HEK293 (cell line): ENCODE measurements at regions not wholly inside any gene's neighbourhood (a gene's known extent, or its start where the extent isn't known, plus 50 kb on each side); places are given as distances from the start of the nearest gene placed in this dataset.
A peak's percentile ranks its signal among the peaks of the same experiment; 100 is the strongest.

Source experiments
- CTCF ChIA-PET: fragments of 350-600 bp; formaldehyde crosslinking; extraction: SDS; loops from one replicate; lab custom pipeline; 2021; ENCODE audit warnings: antibody characterized with exemption; lab: Yijun Ruan, JAX
- POLR2A ChIA-PET: fragments of 300-600 bp; formaldehyde crosslinking; extraction: SDS; loops from one replicate; lab custom pipeline; 2020; ENCODE audit warnings: antibody characterized with exemption, inconsistent platforms; lab: Yijun Ruan, JAX
- H3K27ac ChIP-seq: fragments of 200-500 bp; sonication (Bioruptor generic); 2 replicates; pipeline ENCODE4 v1.5.1; 2014; ENCODE audit warnings: low read depth, low read length, control low read depth, inconsistent platforms; ENCODE audit errors: extremely low read depth
- H3K36me3 ChIP-seq, 2 experiments: fragments of 200-500 bp in 1 of 2; sonication (Bioruptor generic) in 1 of 2; 1 replicate in 1 of 2; 2 replicates in 1 of 2; pipeline ENCODE4 v1.5.1; 2014 to 2017; ENCODE audit warnings: inconsistent platforms in 2 of 2, low read length in 2 of 2; ENCODE audit not compliant: control insufficient read depth in 2 of 2, insufficient read depth in 1 of 2
- H3K4me1 ChIP-seq: fragments of 200-500 bp; sonication (Bioruptor generic); 2 replicates; pipeline ENCODE4 v1.5.1; 2014; ENCODE audit warnings: mild to moderate bottlenecking, low read length, inconsistent platforms; ENCODE audit not compliant: control insufficient read depth, insufficient read depth
- H3K4me3 ChIP-seq: 2 replicates; pipeline ENCODE4 v1.5.1; 2011; ENCODE audit warnings: low read depth, mild to moderate bottlenecking, control low read depth, low read length, moderate library complexity
- H3K9me3 ChIP-seq: fragments of 200-500 bp; sonication (Bioruptor generic); 2 replicates; pipeline ENCODE4 v1.5.1; 2014; ENCODE audit warnings: low read depth, low read length, inconsistent platforms; ENCODE audit not compliant: control insufficient read depth, insufficient read depth
- EGR2 ChIP-seq: fragments of 450-650 bp; formaldehyde crosslinking; IDR thresholded peaks from 2 replicates; pipeline ENCODE4 v1.5.1; 2016; ENCODE audit warnings: low read depth, missing biosample characterization, missing genetic modification characterization
- HOXD13 ChIP-seq: sonication (generic); formaldehyde crosslinking; IDR thresholded peaks from 2 replicates; pipeline ENCODE4 v1.8.0; 2022; ENCODE audit warnings: missing genetic modification reagents, borderline replicate concordance
- PRDM10 ChIP-seq: fragments of 450-650 bp; formaldehyde crosslinking; IDR thresholded peaks from 2 replicates; pipeline ENCODE4 v1.5.1; 2016; ENCODE audit warnings: missing biosample characterization, missing genetic modification characterization
- TRIM28 ChIP-seq: IDR thresholded peaks from 2 replicates; pipeline ENCODE4 v1.6.1; 2011; ENCODE audit warnings: low read length, control low read depth, borderline replicate concordance
- ZBTB20 ChIP-seq: fragments of 450-650 bp; formaldehyde crosslinking; IDR thresholded peaks from 2 replicates; pipeline ENCODE4 v1.5.1; 2016; ENCODE audit warnings: missing biosample characterization, missing genetic modification characterization
- ZBTB8A ChIP-seq: fragments of 450-650 bp; formaldehyde crosslinking; IDR thresholded peaks from 2 replicates; pipeline ENCODE4 v1.5.1; 2016; ENCODE audit warnings: missing biosample characterization, missing genetic modification characterization
- ZFP37 ChIP-seq: fragments of 450-650 bp; formaldehyde crosslinking; IDR thresholded peaks from 2 replicates; pipeline ENCODE4 v1.5.1; 2016; ENCODE audit warnings: missing biosample characterization, missing genetic modification characterization
- ZNF121 ChIP-seq: fragments of 450-650 bp; formaldehyde crosslinking; IDR thresholded peaks from 2 replicates; pipeline ENCODE4 v1.5.1; 2016; ENCODE audit warnings: missing biosample characterization, missing genetic modification characterization
- ZNF146 ChIP-seq: fragments of 450-650 bp; formaldehyde crosslinking; IDR thresholded peaks from 2 replicates; pipeline ENCODE4 v1.5.1; 2016; ENCODE audit warnings: missing biosample characterization, missing genetic modification characterization
- ZNF221 ChIP-seq: fragments of 450-650 bp; formaldehyde crosslinking; IDR thresholded peaks from 2 replicates; pipeline ENCODE4 v1.5.1; 2017; ENCODE audit warnings: missing biosample characterization, missing genetic modification characterization, borderline replicate concordance
- ZNF335 ChIP-seq: fragments of 450-650 bp; formaldehyde crosslinking; conservative IDR thresholded peaks from 2 replicates; pipeline ENCODE4 v1.5.1; 2016; ENCODE audit warnings: missing biosample characterization, missing genetic modification characterization
- ZNF350 ChIP-seq: fragments of 450-650 bp; formaldehyde crosslinking; IDR thresholded peaks from 2 replicates; pipeline ENCODE4 v1.5.0; 2017; ENCODE audit warnings: missing biosample characterization, mild to moderate bottlenecking, missing genetic modification characterization
- ZNF548 ChIP-seq: fragments of 450-650 bp; formaldehyde crosslinking; IDR thresholded peaks from 2 replicates; pipeline ENCODE4 v1.5.1; 2016; ENCODE audit warnings: missing biosample characterization, missing genetic modification characterization
- ZSCAN5A ChIP-seq: fragments of 450-650 bp; formaldehyde crosslinking; IDR thresholded peaks from 2 replicates; pipeline ENCODE4 v1.5.1; 2016; ENCODE audit warnings: missing biosample characterization, missing genetic modification characterization
- TF ChIP-seq, protein P1 (sequence below): fragments of 450-650 bp; formaldehyde crosslinking; IDR thresholded peaks from 2 replicates; pipeline ENCODE4 v1.5.1; 2016; ENCODE audit warnings: missing biosample characterization, missing genetic modification characterization
- TF ChIP-seq, protein P2 (sequence below): fragments of 450-650 bp; formaldehyde crosslinking; IDR thresholded peaks from 2 replicates; pipeline ENCODE4 v1.5.1; 2016; ENCODE audit warnings: missing biosample characterization, missing genetic modification characterization
- TF ChIP-seq, protein P3 (sequence below): fragments of 450-650 bp; formaldehyde crosslinking; IDR thresholded peaks from 2 replicates; pipeline ENCODE4 v1.5.1; 2016; ENCODE audit warnings: missing biosample characterization, missing genetic modification characterization
- TF ChIP-seq, protein P4 (sequence below): fragments of 450-650 bp; formaldehyde crosslinking; IDR thresholded peaks from 2 replicates; pipeline ENCODE4 v1.5.1; 2017; ENCODE audit warnings: missing biosample characterization, missing genetic modification characterization

GRCh38 chr2:129805899-129806298 lies 173.6 kb upstream of the RAB6C start:
- Histone ChIP-seq H3K9me3 (no peaks in the 10 kb centered on the region), H3K4me1 (no peaks in the 10 kb centered on the region), H3K27ac (no peak overlapping the region), H3K4me3 (no peak overlapping the region), H3K36me3 (no peaks in the 10 kb centered on the region)
- TF ChIP-seq PRDM10 (tag by site-specific recombination) (no peak), ZSCAN5A (tag by site-specific recombination) (no peak), ZBTB20 (tag by site-specific recombination) (no peak), EGR2 (tag by site-specific recombination) (0 out of 2 replicates have a peak, but pooled peaks have one; percentile 20)
- ChIA-PET CTCF (interaction anchor here (0.6 to 0.7 kb wide), 2 partner anchors 21 to 122 kb away, joined by 3 read pairs; no protein-coding TSS in a partner anchor), POLR2A (no interaction called here)

GRCh38 chr2:129806317-129806716 lies 173.1 kb upstream of the RAB6C start:
- H3K4me3 ChIP-seq, result no peak overlapping the region
- ChIA-PET POLR2A (no interaction called here), CTCF (interaction anchor here (0.6 to 0.7 kb wide), 2 partner anchors 21 to 121 kb away, joined by 3 read pairs; no protein-coding TSS in a partner anchor)
- H3K4me1 ChIP-seq, result no peaks in the 10 kb centered on the region
- no peak overlapping the region for H3K27ac ChIP-seq
- no peak for TF ChIP-seq ZFP37 (tag by site-specific recombination)
- TF ChIP-seq, protein P1, sequence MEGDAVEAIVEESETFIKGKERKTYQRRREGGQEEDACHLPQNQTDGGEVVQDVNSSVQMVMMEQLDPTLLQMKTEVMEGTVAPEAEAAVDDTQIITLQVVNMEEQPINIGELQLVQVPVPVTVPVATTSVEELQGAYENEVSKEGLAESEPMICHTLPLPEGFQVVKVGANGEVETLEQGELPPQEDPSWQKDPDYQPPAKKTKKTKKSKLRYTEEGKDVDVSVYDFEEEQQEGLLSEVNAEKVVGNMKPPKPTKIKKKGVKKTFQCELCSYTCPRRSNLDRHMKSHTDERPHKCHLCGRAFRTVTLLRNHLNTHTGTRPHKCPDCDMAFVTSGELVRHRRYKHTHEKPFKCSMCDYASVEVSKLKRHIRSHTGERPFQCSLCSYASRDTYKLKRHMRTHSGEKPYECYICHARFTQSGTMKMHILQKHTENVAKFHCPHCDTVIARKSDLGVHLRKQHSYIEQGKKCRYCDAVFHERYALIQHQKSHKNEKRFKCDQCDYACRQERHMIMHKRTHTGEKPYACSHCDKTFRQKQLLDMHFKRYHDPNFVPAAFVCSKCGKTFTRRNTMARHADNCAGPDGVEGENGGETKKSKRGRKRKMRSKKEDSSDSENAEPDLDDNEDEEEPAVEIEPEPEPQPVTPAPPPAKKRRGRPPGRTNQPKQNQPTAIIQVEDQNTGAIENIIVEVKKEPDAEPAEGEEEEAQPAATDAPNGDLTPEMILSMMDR (tag by site-specific recombination), result no peak
- TF ChIP-seq, protein P2, sequence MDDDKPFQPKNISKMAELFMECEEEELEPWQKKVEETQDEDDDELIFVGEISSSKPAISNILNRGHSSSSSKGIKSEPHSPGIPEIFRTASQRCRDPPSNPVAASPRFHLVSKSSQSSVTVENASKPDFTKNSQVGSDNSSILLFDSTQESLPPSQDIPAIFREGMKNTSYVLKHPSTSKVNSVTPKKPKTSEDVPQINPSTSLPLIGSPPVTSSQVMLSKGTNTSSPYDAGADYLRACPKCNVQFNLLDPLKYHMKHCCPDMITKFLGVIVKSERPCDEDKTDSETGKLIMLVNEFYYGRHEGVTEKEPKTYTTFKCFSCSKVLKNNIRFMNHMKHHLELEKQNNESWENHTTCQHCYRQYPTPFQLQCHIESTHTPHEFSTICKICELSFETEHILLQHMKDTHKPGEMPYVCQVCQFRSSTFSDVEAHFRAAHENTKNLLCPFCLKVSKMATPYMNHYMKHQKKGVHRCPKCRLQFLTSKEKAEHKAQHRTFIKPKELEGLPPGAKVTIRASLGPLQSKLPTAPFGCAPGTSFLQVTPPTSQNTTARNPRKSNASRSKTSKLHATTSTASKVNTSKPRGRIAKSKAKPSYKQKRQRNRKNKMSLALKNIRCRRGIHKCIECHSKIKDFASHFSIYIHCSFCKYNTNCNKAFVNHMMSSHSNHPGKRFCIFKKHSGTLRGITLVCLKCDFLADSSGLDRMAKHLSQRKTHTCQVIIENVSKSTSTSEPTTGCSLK (tag by site-specific recombination), result no peak
- TF ChIP-seq ZNF121 (tag by site-specific recombination), result no peak
- no peak for TF ChIP-seq ZBTB8A (tag by site-specific recombination)
- TF ChIP-seq HOXD13 (CRISPR knock-in tag), result no peak
- H3K36me3 ChIP-seq, result no peaks in the 10 kb centered on the region
- H3K9me3 ChIP-seq, result no peaks in the 10 kb centered on the region

GRCh38 chr2:129806990-129807389 lies 172.5 kb upstream of the RAB6C start:
- H3K27ac ChIP-seq, result no peak overlapping the region
- ChIA-PET CTCF (no interaction called here), POLR2A (no interaction called here)
- no peak overlapping the region for H3K4me3 ChIP-seq
- no peaks in the 10 kb centered on the region for H3K9me3 ChIP-seq
- no peaks in the 10 kb centered on the region for H3K36me3 ChIP-seq
- H3K4me1 ChIP-seq, result no peaks in the 10 kb centered on the region
- TF ChIP-seq ZNF221 (tag by site-specific recombination) (no peak), ZNF548 (tag by site-specific recombination) (no peak), TRIM28 (no peak), ZNF350 (tag by site-specific recombination) (no peak), ZNF335 (tag by site-specific recombination) (no peak), ZNF146 (no peak)
- TF ChIP-seq, protein P3, sequence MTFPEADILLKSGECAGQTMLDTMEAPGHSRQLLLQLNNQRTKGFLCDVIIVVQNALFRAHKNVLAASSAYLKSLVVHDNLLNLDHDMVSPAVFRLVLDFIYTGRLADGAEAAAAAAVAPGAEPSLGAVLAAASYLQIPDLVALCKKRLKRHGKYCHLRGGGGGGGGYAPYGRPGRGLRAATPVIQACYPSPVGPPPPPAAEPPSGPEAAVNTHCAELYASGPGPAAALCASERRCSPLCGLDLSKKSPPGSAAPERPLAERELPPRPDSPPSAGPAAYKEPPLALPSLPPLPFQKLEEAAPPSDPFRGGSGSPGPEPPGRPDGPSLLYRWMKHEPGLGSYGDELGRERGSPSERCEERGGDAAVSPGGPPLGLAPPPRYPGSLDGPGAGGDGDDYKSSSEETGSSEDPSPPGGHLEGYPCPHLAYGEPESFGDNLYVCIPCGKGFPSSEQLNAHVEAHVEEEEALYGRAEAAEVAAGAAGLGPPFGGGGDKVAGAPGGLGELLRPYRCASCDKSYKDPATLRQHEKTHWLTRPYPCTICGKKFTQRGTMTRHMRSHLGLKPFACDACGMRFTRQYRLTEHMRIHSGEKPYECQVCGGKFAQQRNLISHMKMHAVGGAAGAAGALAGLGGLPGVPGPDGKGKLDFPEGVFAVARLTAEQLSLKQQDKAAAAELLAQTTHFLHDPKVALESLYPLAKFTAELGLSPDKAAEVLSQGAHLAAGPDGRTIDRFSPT, result no peak
- TF ChIP-seq, protein P4, sequence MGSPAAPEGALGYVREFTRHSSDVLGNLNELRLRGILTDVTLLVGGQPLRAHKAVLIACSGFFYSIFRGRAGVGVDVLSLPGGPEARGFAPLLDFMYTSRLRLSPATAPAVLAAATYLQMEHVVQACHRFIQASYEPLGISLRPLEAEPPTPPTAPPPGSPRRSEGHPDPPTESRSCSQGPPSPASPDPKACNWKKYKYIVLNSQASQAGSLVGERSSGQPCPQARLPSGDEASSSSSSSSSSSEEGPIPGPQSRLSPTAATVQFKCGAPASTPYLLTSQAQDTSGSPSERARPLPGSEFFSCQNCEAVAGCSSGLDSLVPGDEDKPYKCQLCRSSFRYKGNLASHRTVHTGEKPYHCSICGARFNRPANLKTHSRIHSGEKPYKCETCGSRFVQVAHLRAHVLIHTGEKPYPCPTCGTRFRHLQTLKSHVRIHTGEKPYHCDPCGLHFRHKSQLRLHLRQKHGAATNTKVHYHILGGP (tag by site-specific recombination), result no peak
